HepG2 (cell line): ENCODE measurements at regions not wholly inside any gene's neighbourhood (a gene's known extent, or its start where the extent isn't known, plus 50 kb on each side); places are given as distances from the start of the nearest gene placed in this dataset.

ENCODE experiments used
- CHCHD3 ChIP-seq: sonication (generic); formaldehyde crosslinking; IDR thresholded peaks from 2 replicates; pipeline ENCODE4 v1.8.0; 2022; ENCODE audit warnings: mild to moderate bottlenecking, missing genetic modification reagents, moderate library complexity
- HDAC2 ChIP-seq: sonication (generic); formaldehyde crosslinking; IDR thresholded peaks from 2 replicates; pipeline ENCODE4 v1.4.0; 2020; ENCODE audit warnings: missing genetic modification reagents
- HNRNPLL ChIP-seq: fragments of 200-400 bp; formaldehyde crosslinking; IDR thresholded peaks from 2 replicates; pipeline ENCODE4 v1.6.1; 2017; ENCODE audit warnings: mild to moderate bottlenecking, low read depth, low read length; ENCODE audit not compliant: poor library complexity, severe bottlenecking
- IKZF1 ChIP-seq: fragments of 450-650 bp; IDR thresholded peaks from 2 replicates; pipeline ENCODE4 v1.7.1; 2016
- MIER2 ChIP-seq: IDR thresholded peaks from 2 replicates; pipeline ENCODE4 v1.6.1; 2016; ENCODE audit warnings: missing biosample characterization, missing genetic modification reagents
- MZF1 ChIP-seq: sonication (generic); formaldehyde crosslinking; IDR thresholded peaks from 2 replicates; pipeline ENCODE4 v1.8.1; 2023; ENCODE audit warnings: mild to moderate bottlenecking, missing genetic modification reagents, borderline replicate concordance
- ZMYM2 ChIP-seq: sonication (generic); formaldehyde crosslinking; IDR thresholded peaks from 2 replicates; pipeline ENCODE4 v1.8.0; 2022; ENCODE audit warnings: mild to moderate bottlenecking, missing genetic modification reagents
- ZNF281 ChIP-seq: sonication (generic); formaldehyde crosslinking; IDR thresholded peaks from 2 replicates; pipeline ENCODE4 v1.4.0; 2020; ENCODE audit warnings: missing genetic modification reagents, borderline replicate concordance
- ZNF296 ChIP-seq: sonication (generic); formaldehyde crosslinking; conservative IDR thresholded peaks from 2 replicates; pipeline ENCODE4 v1.5.0; 2020; ENCODE audit warnings: mild to moderate bottlenecking, missing genetic modification reagents
- ZNF331 ChIP-seq: sonication (generic); formaldehyde crosslinking; IDR thresholded peaks from 2 replicates; pipeline ENCODE4 v1.4.0; 2020; ENCODE audit warnings: missing genetic modification reagents
- ZNF484 ChIP-seq: sonication (generic); formaldehyde crosslinking; IDR thresholded peaks from 2 replicates; pipeline ENCODE4 v1.5.1; 2020; ENCODE audit warnings: mild to moderate bottlenecking, low read depth, missing genetic modification reagents, borderline replicate concordance
- ZNF557 ChIP-seq: sonication (generic); formaldehyde crosslinking; IDR thresholded peaks from 2 replicates; pipeline ENCODE4 v1.4.0; 2020; ENCODE audit warnings: missing genetic modification reagents
- ZNF616 ChIP-seq: sonication (generic); formaldehyde crosslinking; IDR thresholded peaks from 2 replicates; pipeline ENCODE4 v1.5.0; 2020; ENCODE audit warnings: low read depth, mild to moderate bottlenecking, missing genetic modification reagents
- ZNF619 ChIP-seq: sonication (generic); formaldehyde crosslinking; IDR thresholded peaks from 2 replicates; pipeline ENCODE4 v1.4.0; 2020; ENCODE audit warnings: mild to moderate bottlenecking, missing genetic modification reagents
- TF ChIP-seq, protein P1 (sequence below): sonication (generic); formaldehyde crosslinking; IDR thresholded peaks from 2 replicates; pipeline ENCODE4 v1.4.0; 2020; ENCODE audit warnings: missing genetic modification reagents
- TF ChIP-seq, protein P2 (sequence below), 2 experiments: sonication (generic) in 1 of 2; formaldehyde crosslinking in 1 of 2; IDR thresholded peaks; 2 replicates each; pipeline versions ENCODE4 v1.6.1 to v1.9.0; 2014 to 2022; ENCODE audit warnings: antibody characterized with exemption in 1 of 2, borderline replicate concordance in 1 of 2, inconsistent platforms in 1 of 2, low read depth in 1 of 2, missing genetic modification reagents in 1 of 2
- TF ChIP-seq, protein P3 (sequence below): sonication (generic); formaldehyde crosslinking; IDR thresholded peaks from 2 replicates; pipeline ENCODE4 v1.4.0; 2020; ENCODE audit warnings: low read depth, mild to moderate bottlenecking, missing genetic modification reagents

GRCh38 chr2:42906557-42907411 is 114.4 kb upstream of the HAAO start (continued):
- TF ChIP-seq, protein P1, sequence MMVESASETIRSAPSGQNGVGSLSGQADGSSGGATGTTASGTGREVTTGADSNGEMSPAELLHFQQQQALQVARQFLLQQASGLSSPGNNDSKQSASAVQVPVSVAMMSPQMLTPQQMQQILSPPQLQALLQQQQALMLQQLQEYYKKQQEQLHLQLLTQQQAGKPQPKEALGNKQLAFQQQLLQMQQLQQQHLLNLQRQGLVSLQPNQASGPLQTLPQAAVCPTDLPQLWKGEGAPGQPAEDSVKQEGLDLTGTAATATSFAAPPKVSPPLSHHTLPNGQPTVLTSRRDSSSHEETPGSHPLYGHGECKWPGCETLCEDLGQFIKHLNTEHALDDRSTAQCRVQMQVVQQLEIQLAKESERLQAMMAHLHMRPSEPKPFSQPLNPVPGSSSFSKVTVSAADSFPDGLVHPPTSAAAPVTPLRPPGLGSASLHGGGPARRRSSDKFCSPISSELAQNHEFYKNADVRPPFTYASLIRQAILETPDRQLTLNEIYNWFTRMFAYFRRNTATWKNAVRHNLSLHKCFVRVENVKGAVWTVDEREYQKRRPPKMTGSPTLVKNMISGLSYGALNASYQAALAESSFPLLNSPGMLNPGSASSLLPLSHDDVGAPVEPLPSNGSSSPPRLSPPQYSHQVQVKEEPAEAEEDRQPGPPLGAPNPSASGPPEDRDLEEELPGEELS (CRISPR knock-in tag): no peak
- peak; percentile 93 for TF ChIP-seq ZNF281 (CRISPR knock-in tag)
- no peak for TF ChIP-seq ZNF331 (CRISPR knock-in tag)
- no peak for TF ChIP-seq ZNF557 (CRISPR knock-in tag)
- no peak for TF ChIP-seq HNRNPLL
- no peak for TF ChIP-seq MIER2 (CRISPR knock-in tag)
- no peak for TF ChIP-seq MZF1 (CRISPR knock-in tag)
- TF ChIP-seq, protein P2, sequence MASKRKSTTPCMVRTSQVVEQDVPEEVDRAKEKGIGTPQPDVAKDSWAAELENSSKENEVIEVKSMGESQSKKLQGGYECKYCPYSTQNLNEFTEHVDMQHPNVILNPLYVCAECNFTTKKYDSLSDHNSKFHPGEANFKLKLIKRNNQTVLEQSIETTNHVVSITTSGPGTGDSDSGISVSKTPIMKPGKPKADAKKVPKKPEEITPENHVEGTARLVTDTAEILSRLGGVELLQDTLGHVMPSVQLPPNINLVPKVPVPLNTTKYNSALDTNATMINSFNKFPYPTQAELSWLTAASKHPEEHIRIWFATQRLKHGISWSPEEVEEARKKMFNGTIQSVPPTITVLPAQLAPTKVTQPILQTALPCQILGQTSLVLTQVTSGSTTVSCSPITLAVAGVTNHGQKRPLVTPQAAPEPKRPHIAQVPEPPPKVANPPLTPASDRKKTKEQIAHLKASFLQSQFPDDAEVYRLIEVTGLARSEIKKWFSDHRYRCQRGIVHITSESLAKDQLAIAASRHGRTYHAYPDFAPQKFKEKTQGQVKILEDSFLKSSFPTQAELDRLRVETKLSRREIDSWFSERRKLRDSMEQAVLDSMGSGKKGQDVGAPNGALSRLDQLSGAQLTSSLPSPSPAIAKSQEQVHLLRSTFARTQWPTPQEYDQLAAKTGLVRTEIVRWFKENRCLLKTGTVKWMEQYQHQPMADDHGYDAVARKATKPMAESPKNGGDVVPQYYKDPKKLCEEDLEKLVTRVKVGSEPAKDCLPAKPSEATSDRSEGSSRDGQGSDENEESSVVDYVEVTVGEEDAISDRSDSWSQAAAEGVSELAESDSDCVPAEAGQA (IDR thresholded peaks at IDR 0.05; ENCODE audit: low read depth): no peak
- TF ChIP-seq, protein P2 (CRISPR knock-in tag; IDR thresholded peaks at IDR 0.05; ENCODE audit: borderline replicate concordance): no peak
- TF ChIP-seq ZNF484: no peak
- TF ChIP-seq CHCHD3: peak; percentile 44; the same call in 1 of the 2 replicates
- no peak for TF ChIP-seq HDAC2
- TF ChIP-seq ZNF619: no peak
- TF ChIP-seq ZNF296 (CRISPR knock-in tag): no peak
- TF ChIP-seq, protein P3, sequence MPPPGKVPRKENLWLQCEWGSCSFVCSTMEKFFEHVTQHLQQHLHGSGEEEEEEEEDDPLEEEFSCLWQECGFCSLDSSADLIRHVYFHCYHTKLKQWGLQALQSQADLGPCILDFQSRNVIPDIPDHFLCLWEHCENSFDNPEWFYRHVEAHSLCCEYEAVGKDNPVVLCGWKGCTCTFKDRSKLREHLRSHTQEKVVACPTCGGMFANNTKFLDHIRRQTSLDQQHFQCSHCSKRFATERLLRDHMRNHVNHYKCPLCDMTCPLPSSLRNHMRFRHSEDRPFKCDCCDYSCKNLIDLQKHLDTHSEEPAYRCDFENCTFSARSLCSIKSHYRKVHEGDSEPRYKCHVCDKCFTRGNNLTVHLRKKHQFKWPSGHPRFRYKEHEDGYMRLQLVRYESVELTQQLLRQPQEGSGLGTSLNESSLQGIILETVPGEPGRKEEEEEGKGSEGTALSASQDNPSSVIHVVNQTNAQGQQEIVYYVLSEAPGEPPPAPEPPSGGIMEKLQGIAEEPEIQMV (CRISPR knock-in tag): no peak
- no peak for TF ChIP-seq ZMYM2
- no peak for TF ChIP-seq IKZF1
- no peak for TF ChIP-seq ZNF616
